ENCODE measurements at regions not wholly inside any gene's neighbourhood (a gene's known extent, or its start where the extent isn't known, plus 50 kb on each side); places are given as distances from the start of the nearest gene placed in this dataset.
"Not testable (repeated sequence)": the region's sequence is repeated elsewhere in the genome, so short reads cannot be mapped to it uniquely, and the experiment has no call there.

DNA sequence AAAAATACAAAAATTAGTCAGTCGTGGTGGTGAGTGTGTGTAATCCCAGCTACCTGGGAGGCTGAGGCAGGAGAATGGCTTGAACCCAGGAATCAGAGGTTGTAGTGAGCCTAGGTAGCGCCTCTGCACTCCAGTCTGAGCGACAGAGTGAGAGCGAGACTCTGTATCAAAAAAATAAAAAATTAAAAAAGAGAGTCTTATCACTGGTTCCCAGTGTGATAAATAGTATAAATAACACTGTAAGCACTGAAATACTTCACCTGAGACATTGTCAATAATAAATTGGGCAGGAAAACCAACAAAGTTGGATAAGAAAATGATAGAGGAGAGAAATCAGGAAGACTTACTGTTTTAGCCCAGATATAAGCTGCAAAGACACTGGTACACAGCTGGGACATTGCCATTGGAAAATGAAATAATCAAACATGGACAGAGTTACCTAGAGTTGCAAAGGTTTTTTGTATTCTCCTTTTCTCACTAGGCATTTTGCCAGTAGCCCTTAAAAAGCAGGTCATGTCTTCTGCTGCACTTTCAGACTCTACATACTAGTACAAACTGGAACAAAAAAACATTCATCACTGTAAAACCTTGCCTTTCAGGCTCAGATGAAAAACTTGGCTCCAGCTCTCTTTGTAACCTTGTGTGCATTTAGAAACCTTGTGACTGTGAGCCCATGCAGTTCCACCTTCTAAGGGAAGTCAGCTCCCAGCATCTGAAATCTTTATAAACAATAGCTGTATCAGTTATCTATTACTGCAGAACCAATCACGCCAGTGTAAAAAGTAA lies 55.0 kb upstream of the PPP1R2C start:
- no peak for DNase-seq (ENCODE audit: low read depth)
- no peak overlapping the region for H3K4me3 ChIP-seq (ENCODE audit: low read depth, low read length)
- TF ChIP-seq, protein P1, sequence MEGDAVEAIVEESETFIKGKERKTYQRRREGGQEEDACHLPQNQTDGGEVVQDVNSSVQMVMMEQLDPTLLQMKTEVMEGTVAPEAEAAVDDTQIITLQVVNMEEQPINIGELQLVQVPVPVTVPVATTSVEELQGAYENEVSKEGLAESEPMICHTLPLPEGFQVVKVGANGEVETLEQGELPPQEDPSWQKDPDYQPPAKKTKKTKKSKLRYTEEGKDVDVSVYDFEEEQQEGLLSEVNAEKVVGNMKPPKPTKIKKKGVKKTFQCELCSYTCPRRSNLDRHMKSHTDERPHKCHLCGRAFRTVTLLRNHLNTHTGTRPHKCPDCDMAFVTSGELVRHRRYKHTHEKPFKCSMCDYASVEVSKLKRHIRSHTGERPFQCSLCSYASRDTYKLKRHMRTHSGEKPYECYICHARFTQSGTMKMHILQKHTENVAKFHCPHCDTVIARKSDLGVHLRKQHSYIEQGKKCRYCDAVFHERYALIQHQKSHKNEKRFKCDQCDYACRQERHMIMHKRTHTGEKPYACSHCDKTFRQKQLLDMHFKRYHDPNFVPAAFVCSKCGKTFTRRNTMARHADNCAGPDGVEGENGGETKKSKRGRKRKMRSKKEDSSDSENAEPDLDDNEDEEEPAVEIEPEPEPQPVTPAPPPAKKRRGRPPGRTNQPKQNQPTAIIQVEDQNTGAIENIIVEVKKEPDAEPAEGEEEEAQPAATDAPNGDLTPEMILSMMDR (conservative IDR thresholded peaks at IDR 0.05; ENCODE audit: low read depth, low read length) = no peak

DNA sequence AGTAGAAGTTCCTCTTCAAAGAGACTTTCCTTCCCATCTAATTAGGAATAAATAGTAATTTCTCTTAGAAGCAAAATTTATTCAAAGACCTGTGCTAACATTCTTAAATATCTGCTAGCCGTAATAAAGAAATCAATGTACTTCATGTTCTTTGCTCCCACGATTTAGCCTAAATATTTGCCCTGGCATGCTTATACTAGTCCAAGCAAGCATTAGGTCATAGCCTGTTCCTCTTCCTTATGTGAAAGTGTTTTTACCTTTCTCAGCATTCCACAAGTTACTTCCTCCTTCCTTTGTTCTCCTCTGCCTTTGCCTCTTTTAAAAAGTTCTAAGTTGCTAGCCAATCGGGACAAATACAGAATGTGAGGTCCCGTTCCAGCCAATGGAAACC lies 55.6 kb upstream of the PPP1R2C start:
- DNase-seq (ENCODE audit: low read depth); H3K4me3 ChIP-seq (ENCODE audit: low read depth, low read length): not testable (repeated sequence)

DNA sequence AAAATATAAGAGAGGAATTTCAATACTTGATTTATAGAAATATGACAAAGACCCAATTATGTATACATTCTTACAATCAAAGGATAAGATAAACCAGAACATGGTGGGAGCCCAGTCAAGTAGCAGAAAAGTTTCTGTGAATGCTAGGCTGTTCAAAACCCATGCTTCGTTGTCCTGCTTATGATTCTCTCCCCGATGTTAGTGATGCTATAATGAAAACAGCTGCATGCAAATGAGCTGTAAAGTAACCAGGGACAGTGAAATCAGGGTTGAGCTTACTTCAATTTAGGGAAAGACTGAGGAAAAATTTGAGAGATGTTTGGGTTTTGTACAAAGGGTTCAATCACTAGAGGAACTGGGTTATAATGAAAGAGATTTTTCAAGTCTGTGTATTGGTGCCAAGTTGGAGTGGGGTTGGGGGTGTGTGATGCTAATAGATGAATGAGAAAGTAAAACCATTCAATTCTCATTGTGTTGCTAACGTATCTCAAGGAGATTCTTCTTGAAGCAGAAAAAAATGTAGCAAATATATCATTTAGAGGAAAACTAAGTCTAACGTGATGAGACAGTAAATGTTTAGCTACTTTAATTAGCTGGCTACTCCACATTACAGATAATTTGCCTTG lies 59.3 kb upstream of the PPP1R2C start:
- TF ChIP-seq, protein P1 (conservative IDR thresholded peaks at IDR 0.05; ENCODE audit: low read depth, low read length) = no peak

GRCh38 chrX:42837747-42838146 lies 59.8 kb upstream of the PPP1R2C start:
- H3K4me3 ChIP-seq (ENCODE audit: low read depth, low read length) = no peak overlapping the region
- TF ChIP-seq, protein P1 (conservative IDR thresholded peaks at IDR 0.05; ENCODE audit: low read depth, low read length) = no peak
- DNase-seq (ENCODE audit: low read depth) = no peak

More for the DNA sequence above, 59.3 kb upstream of the PPP1R2C start:
- no peak overlapping the region for H3K4me3 ChIP-seq (ENCODE audit: low read depth, low read length)
- no peak for DNase-seq (ENCODE audit: low read depth)

DNA sequence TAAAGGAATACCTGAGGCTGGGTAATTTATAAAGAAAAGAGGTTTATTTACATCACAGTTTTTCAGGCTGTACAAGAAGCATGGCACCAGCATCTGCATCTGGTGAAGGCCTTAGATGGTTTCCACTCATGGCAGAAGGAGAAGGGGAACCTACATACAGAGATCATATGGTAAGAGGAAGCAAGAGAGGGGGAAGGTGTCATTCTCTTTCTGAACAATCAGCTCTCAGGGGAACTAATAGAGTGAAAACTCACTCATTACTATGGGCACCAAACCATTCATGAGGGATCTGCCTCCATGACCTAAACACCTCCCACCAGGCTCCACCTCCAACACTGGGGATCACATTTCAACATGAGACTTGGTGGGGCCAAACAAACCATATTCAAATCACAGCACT lies 61.7 kb upstream of the PPP1R2C start:
- DNase-seq (ENCODE audit: low read depth) = no peak
- TF ChIP-seq, protein P1 (conservative IDR thresholded peaks at IDR 0.05; ENCODE audit: low read depth, low read length) = no peak
- H3K4me3 ChIP-seq (ENCODE audit: low read depth, low read length) = no peak overlapping the region

GRCh38 chrX:42846741-42847140 lies 68.8 kb upstream of the PPP1R2C start:
- no peak overlapping the region for H3K4me3 ChIP-seq (ENCODE audit: low read depth, low read length)
- no peak for DNase-seq (ENCODE audit: low read depth)
- TF ChIP-seq, protein P1 (conservative IDR thresholded peaks at IDR 0.05; ENCODE audit: low read depth, low read length) = no peak

- no peak for DNase-seq (ENCODE audit: low read depth)
- TF ChIP-seq, protein P1 (conservative IDR thresholded peaks at IDR 0.05; ENCODE audit: low read depth, low read length) = no peak
- no peak overlapping the region for H3K4me3 ChIP-seq (ENCODE audit: low read depth, low read length)
Measured at GRCh38 chrX:42855259-42855658, 77.3 kb upstream of the PPP1R2C start.

All from epithelial cell of proximal tubule (primary cell).